Activated CD4-positive, CD25-positive, alpha-beta regulatory T cell treated with anti-CD3 and anti-CD28 coated beads, Interleukin-2, amount 50 U/mL, for 72 hours (primary cell): ENCODE measurements at regions not wholly inside any gene's neighbourhood (a gene's known extent, or its start where the extent isn't known, plus 50 kb on each side); places are given as distances from the start of the nearest gene placed in this dataset.

Source experiments
- DNase-seq: peaks from one replicate; pipeline ENCODE4 v3.0.0; 2021

DNA sequence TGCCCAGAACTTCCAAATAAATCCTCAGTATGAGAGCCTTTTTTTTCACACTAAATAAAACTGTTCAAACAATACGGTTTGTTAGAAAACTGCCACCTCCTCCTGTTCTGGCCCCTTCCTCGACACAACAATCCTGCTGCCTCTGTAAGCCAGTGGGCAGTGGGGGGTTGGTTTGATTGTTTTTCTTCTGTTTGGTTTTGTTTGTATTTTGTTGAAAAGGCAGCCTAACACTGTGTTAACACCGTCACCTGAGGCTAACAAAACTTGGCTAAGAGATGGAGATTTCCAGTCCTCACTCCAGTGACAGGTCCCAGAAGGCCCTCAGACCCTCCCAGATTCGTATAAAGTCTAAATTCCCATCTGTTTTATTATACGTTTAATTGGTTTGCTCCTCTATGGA lies 402.1 kb downstream of the ZNF521 start:
- DNase-seq, result no peak

GRCh38 chr18:24954341-24954740 lies 397.6 kb downstream of the ZNF521 start:
- no peak for DNase-seq

DNA sequence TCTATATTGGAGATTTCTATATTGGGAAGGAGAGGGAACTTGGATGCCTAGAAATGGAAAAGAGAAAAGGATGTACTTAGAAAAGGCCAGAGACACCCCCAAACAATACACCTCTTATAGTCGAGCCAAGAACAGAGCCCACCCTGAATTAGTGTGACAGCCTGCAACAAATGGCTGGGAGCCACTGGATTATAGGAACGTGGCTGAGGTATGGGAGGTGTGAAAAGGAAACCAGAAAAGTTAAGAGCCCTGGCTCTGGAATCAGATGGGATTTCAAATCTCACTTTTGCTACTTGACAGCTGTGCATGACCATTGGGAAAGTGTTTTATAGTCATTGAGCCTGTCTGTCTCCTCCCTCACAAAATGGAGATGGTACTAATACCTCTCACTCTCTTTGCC lies 394.0 kb downstream of the ZNF521 start:
- no peak for DNase-seq

DNA sequence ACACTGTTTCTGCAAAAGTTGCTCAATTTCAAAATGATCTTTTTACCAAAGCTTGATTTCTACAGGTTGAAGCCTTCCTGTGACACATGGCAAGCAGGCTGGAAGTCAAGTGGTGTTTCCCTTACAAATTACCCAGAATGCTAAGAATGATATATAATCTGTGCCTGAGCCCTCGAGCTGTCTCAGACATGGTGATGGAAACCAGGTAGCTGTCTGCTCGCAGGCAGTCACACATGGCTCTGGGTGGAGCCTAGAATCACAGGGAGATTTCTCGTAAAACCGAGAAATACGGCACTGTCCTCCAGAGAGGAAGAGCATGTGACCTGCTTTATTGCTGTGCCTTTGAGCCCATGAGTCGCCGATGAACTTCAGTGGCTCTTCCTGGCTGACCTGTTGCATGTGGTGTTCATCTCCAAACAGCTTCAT lies 392.9 kb downstream of the ZNF521 start:
- no peak for DNase-seq

DNA sequence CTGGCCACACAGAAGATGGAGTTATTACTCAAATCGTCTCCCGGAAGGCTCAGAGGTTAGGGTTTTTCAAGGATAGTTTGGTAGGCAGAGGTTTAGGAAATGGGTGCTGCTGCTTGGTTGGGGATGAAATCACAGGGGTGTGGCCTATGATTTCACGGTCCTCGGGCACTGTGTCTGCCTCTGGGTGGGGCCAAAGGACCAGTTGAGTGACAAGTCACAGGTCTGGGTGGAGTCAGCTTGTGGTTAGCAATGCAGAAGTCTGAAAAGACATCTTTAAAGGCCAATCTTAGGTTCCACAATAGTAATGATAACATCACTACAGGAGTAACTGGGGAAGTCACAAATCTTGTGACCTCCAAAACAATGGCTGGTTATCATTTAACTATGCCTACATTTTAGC lies 387.8 kb downstream of the ZNF521 start:
- no peak for DNase-seq

- no peak for DNase-seq
These were observed 383.7 kb downstream of the ZNF521 start for GRCh38 chr18:24968238-24968775.

DNA sequence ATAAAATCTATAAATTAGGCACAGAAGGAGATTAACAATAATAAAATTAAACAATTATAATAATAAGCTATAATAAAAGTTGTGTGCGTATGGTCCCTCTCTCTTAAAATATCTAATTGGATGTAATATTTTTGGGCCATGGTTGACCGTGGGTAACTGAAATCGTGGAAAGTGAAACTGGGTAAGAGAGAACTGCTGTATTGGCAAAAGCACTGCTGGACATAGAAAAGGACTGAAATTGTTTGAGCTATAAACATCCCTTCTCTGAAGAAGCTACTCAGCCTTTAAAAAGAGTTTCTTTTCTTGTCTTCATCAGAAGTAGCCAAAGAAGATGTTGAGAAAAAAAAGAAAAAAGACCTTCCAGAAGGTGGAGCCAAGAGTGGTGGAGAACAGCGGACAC lies 379.4 kb downstream of the ZNF521 start:
- DNase-seq, result no peak

- no peak for DNase-seq
These were observed 377.5 kb downstream of the ZNF521 start for GRCh38 chr18:24974431-24974830.

- no peak for DNase-seq
These were observed 376.2 kb downstream of the ZNF521 start for GRCh38 chr18:24975496-24976372.

- no peak for DNase-seq
These were observed 375.5 kb downstream of the ZNF521 start for GRCh38 chr18:24976502-24976901.

- DNase-seq, result no peak
These were observed 372.7 kb downstream of the ZNF521 start for GRCh38 chr18:24979235-24979634.

GRCh38 chr18:24982831-24983230 lies 369.1 kb downstream of the ZNF521 start:
- no peak for DNase-seq

DNA sequence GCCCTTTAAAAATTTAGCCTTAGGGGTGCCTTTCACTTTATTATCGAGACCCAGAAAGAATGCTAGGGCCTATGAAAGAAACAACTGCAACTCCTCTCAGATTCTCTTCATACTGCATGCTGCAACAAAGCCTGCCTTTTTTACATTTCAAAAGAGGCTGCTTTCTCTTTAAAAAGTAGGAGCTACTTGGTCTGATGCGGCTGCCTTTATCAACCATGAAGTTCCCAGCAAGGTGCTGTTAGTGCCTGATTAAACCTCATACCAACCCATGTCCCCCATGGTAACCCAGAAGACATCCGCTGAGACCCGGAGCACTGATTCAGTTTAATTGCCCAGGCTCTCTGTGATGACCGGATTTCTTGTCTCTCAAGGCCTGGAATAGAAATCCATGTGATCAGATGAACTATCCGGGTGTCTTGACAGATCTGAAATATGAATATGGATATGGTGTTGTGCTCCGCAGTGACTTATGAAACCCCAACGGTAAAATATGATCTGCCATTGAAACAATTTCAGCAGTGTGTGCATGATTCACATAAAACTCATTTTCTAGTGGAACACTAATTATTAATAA lies 368.3 kb downstream of the ZNF521 start:
- no peak for DNase-seq

DNA sequence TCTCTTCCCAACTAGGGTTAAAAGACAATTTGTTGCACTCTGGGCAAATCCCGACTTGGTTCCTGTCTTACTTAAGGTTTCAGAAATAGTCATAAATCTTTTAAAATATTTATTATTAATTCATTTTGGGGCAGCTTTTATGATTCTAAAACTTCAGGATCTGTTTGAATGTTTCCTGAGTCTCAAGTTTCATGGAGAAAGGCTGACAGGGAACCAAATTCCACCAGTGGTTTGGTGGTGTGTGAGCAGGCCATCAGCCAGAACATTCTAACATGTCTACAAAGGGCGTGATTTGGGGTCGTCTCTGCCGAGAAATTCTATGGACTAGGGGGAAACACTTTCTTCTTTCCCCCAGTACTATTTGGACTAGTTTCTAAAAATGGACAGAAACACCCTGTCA lies 366.4 kb downstream of the ZNF521 start:
- DNase-seq, result no peak

DNA sequence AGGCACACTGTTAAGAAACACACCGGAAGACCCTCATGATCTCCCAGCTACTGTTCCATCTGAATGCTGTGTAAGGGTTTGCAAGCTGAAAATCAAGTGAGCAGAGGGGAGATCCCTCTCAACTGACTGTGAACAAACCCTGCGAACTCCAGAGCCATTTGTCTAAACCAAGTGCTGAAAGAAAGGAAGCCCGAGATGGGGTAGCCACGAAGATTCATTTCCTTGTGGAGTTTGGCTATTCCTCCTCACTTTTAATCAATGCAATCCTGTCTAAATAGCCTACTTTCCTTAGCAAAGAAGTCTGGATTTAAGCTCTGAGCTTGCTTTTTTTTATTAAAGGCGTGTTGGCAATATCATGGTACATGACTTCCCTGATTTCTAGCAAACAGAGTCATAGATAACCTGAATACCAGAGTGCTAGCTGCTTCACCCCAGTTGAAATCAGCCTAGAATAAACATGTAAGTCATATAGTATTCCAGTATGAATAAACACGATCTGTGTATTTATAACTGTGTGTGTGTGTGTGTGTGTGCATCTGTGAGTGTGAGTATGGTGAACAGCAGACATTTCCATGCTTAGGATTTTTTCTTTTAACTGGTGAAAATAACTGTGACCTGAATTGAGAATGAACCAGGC lies 365.2 kb downstream of the ZNF521 start:
- DNase-seq, result no peak

GRCh38 chr18:24987303-24988252 lies 364.4 kb downstream of the ZNF521 start:
- DNase-seq, result no peak

- no peak for DNase-seq
These were observed 363.6 kb downstream of the ZNF521 start for GRCh38 chr18:24988253-24988840.

DNA sequence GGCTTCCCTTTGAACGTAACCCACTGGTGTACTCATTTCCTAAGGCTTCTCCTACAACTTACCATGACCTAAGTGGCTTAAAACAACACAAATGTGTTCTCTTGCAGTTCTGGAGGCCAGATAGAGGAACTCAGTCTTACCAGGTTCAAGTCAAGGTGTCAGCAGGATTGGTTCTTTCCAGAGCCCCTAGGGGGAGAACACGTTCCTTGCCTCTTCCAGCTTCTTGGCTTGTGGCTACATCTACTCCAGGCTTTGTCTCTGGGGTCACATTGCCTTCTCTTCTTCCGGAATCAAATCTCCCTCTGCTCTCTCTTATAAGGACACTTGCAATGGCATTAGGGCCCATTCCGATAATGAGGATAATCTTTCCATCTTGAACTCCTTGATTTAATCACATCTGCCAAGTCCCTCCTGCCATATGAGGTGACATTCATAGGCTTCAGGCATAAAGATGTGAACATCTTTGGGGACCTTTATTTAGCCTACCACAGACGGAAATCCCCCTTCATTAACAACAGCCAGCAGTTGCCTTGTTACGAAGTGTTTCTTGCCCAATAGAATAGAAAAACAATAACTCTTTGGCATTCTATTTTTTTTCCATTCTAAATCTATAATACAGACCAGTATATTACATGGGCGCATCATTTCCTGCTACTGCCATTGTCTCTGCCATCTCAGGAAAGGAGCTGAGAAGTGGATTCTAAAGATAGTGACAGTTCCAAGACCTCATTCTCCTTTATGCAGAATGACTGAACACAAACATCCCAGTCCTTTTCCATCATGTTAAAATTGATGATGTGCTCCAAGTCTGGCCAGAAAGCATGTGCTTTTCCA lies 362.0 kb downstream of the ZNF521 start:
- DNase-seq, result no peak

GRCh38 chr18:24990671-24991134 lies 361.3 kb downstream of the ZNF521 start:
- no peak for DNase-seq

- no peak for DNase-seq
These were observed 360.6 kb downstream of the ZNF521 start for GRCh38 chr18:24991141-24992060.
